GM23338 (cell line): ENCODE measurements at regions not wholly inside any gene's neighbourhood (a gene's known extent, or its start where the extent isn't known, plus 50 kb on each side); places are given as distances from the start of the nearest gene placed in this dataset.

Experiments
- CREB1 ChIP-seq: fragments of 250-450 bp; sonication (Bioruptor Pico); IDR thresholded peaks from 2 replicates; pipeline ENCODE4 v1.5.0; 2020; ENCODE audit warnings: low read depth, mild to moderate bottlenecking, moderate library complexity
- CTCF ChIP-seq, 2 experiments: fragments of 200-600 bp in 1 of 2; sonication (generic) in 1 of 2; conservative IDR thresholded peaks; 2 replicates each; pipeline versions ENCODE4 v1.5.1 to v1.6.1; 2016 to 2017; ENCODE audit warnings: antibody characterized with exemption in 2 of 2, low read depth in 2 of 2, mild to moderate bottlenecking in 2 of 2, moderate library complexity in 1 of 2
- EZH2phosphoT487 ChIP-seq: fragments of 200-600 bp; sonication (generic); IDR thresholded peaks from one replicate; pipeline ENCODE4 v1.8.1; 2018; ENCODE audit warnings: antibody characterized with exemption; ENCODE audit not compliant: unreplicated experiment
- POLR2AphosphoS5 ChIP-seq: IDR thresholded peaks from 2 replicates; pipeline ENCODE4 v1.6.1; 2016; ENCODE audit warnings: antibody characterized with exemption, low read depth
- ZNF331 ChIP-seq: fragments of 250-450 bp; sonication (Bioruptor Pico); IDR thresholded peaks from 2 replicates; pipeline ENCODE4 v1.5.0; 2020; ENCODE audit warnings: low read depth, mild to moderate bottlenecking, moderate library complexity

GRCh38 chr15:97804950-97805349 is 155.6 kb upstream of the ARRDC4 start:
- TF ChIP-seq CTCF (conservative IDR thresholded peaks at IDR 0.05; ENCODE audit: low read depth in 2 of 2) (peak; percentile 38 to 58), POLR2AphosphoS5 (no peak), ZNF331 (CRISPR knock-in tag) (no peak), CREB1 (CRISPR knock-in tag) (no peak), EZH2phosphoT487 (no peak)
